Thoracic aorta (tissue), 2 donors: ENCODE measurements at regions not wholly inside any gene's neighbourhood (a gene's known extent, or its start where the extent isn't known, plus 50 kb on each side); places are given as distances from the start of the nearest gene placed in this dataset.
"Not testable (repeated sequence)": the region's sequence is repeated elsewhere in the genome, so short reads cannot be mapped to it uniquely, and the experiment has no call there.

ENCODE experiments used
- ATAC-seq: fragments of 150-250 bp; one replicate; pipeline ENCODE4 v1.8.0; 2017; ENCODE audit warnings: low read depth; ENCODE audit not compliant: insufficient number of reproducible peaks, low FRiP score
- DNase-seq: peaks from one replicate; pipeline ENCODE4 v3.0.0-alpha.2; 2020; ENCODE audit warnings: low spot score
- H3K27ac ChIP-seq, 2 donors: fragments of 200-600 bp; sonication (generic); 1 replicate in 1 of 2; 2 replicates in 1 of 2; pipeline ENCODE4 v1.5.1; 2016; ENCODE audit warnings: mild to moderate bottlenecking in 2 of 2, moderate library complexity in 2 of 2
- H3K27me3 ChIP-seq: fragments of 200-600 bp; sonication (generic); replicated peaks from 2 replicates; pipeline ENCODE4 v1.6.0; 2016; ENCODE audit warnings: mild to moderate bottlenecking; ENCODE audit not compliant: insufficient read depth
- H3K36me3 ChIP-seq: fragments of 200-600 bp; sonication (generic); one replicate; pipeline ENCODE4 v1.5.1; 2016
- H3K4me1 ChIP-seq, 2 donors: fragments of 200-600 bp; sonication (generic); 1 replicate in 1 of 2; 2 replicates in 1 of 2; pipeline versions ENCODE4 v1.5.1 to v1.6.0; 2016; ENCODE audit warnings: low read depth in 2 of 2, mild to moderate bottlenecking in 1 of 2; ENCODE audit not compliant: control insufficient read depth in 1 of 2
- H3K4me3 ChIP-seq: fragments of 200-600 bp; sonication (generic); 2 replicates; pipeline ENCODE4 v1.5.1; 2016; ENCODE audit warnings: mild to moderate bottlenecking
- H3K9me3 ChIP-seq: fragments of 200-600 bp; sonication (generic); 2 replicates; pipeline ENCODE4 v1.5.1; 2016
- TF ChIP-seq, protein P1 (sequence below): fragments of 200-600 bp; sonication (generic); IDR thresholded peaks from one replicate; pipeline ENCODE4 v1.5.1; 2019; ENCODE audit warnings: antibody characterized with exemption

DNA sequence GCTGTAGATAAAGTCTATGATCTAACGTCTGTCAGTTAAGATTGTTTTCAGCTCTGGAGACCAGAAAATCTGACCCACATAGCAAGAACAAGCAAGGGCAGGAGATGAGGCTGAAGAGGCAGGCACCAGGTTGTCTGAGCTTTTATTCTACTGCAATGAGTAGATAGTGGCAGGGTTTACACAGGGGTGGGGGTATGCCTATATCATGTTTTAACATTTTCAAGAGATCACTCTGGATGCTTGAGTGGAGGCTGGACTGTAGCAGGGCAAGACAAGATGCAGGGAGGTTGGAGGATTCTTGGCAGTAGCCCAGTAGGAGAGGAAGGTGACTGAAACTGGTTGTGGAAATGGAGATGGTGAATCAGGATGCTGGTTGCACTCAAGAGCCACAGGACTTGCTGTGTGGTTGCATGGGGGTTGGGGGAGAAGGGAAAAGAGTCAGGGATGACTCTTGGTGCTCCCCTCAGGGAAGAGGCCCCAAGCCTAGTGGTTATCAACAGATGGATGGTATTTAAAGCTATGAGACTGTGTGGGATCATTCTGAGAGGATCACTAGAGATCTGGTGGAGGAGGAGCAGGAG is 143.1 kb upstream of the KCNJ18 start:
- H3K4me3 ChIP-seq, result no peak overlapping the region

DNA sequence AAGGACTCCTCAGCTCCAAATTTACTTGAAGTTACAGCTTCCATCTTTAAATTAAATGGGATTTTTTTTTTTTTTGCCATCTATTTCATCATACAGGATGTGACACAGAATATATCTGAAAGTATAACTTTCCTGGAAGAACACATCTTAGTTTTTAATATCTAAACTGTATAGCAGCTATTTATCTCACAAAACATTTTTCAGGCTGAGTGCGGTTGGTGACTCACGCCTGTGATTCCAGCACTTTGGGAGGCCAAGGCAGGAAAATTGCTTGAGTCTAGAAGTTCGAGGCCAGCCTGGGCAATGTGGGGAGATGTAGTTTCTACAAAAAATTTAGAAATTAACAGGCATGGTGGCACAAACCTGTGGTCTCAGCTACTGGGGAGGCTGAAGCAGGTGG is 142.3 kb upstream of the KCNJ18 start:
- ATAC-seq, H3K27me3 ChIP-seq, H3K36me3 ChIP-seq, H3K27ac ChIP-seq, H3K9me3 ChIP-seq, DNase-seq: not testable (repeated sequence)
- H3K4me3 ChIP-seq, result peak overlapping the region; percentile 89
- peaks cover 16 to 20% of the 10 kb centered on the region in 2 donors for H3K4me1 ChIP-seq

More for the DNA sequence above, 143.1 kb upstream of the KCNJ18 start:
- DNase-seq, result no peak
- no peaks in the 10 kb centered on the region for H3K36me3 ChIP-seq
- TF ChIP-seq, protein P1, sequence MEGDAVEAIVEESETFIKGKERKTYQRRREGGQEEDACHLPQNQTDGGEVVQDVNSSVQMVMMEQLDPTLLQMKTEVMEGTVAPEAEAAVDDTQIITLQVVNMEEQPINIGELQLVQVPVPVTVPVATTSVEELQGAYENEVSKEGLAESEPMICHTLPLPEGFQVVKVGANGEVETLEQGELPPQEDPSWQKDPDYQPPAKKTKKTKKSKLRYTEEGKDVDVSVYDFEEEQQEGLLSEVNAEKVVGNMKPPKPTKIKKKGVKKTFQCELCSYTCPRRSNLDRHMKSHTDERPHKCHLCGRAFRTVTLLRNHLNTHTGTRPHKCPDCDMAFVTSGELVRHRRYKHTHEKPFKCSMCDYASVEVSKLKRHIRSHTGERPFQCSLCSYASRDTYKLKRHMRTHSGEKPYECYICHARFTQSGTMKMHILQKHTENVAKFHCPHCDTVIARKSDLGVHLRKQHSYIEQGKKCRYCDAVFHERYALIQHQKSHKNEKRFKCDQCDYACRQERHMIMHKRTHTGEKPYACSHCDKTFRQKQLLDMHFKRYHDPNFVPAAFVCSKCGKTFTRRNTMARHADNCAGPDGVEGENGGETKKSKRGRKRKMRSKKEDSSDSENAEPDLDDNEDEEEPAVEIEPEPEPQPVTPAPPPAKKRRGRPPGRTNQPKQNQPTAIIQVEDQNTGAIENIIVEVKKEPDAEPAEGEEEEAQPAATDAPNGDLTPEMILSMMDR, result no peak
- ATAC-seq, result no peak
- peaks cover 16 to 20% of the 10 kb centered on the region in 2 donors for H3K4me1 ChIP-seq
- H3K9me3 ChIP-seq, result peaks cover 3% of the 10 kb centered on the region
- no peaks in the 10 kb centered on the region for H3K27me3 ChIP-seq
- H3K27ac ChIP-seq, result no peak overlapping the region

DNA sequence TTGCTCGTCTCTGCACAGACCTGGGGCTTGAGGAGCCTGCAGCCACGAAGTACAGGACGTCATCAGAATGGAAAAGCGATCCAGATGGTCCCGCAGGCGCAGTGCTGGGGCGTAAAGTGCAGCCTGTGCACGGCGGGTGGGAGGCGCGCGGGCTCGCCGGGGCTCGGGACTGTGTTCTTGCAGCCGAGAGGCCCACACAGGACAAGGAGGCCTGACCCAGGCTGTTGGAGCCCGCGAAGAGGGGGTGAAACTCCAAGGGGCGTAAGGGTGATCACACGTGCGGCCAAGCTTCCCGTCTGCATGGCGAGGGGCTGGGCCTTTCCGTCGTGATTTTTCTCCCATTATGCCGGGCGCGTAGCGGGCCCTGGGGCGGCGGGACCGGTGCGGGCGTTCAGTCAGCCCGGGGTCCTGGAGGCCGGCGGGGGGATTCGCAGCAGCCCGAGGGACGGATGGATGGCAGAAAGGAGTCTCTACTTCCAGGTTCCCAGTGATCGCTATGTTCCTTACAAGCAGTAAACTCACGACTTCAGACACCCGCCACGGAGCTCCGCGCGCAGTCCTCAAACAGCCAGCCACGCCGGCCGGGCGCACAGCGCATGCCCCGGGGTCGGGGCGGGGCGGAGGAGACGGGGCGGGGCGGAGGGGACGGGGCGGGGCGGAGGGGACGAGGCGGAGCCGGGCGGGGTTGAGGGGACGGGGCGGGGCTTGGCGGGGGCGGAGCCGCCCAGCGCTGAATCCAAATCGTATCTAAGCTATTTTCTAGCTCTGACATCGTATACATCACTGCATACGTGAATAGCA is 141.0 kb upstream of the KCNJ18 start:
- DNase-seq (peak; percentile 26), ATAC-seq (peak; percentile 88)
- H3K36me3 ChIP-seq, result no peaks in the 10 kb centered on the region
- H3K27ac ChIP-seq, result peak overlapping the region; percentile 76 to 78
- H3K27me3 ChIP-seq, result no peaks in the 10 kb centered on the region
- H3K9me3 ChIP-seq, result peaks cover 3% of the 10 kb centered on the region
- peak overlapping the region; percentile 89 for H3K4me3 ChIP-seq
- peaks cover 16 to 20% of the 10 kb centered on the region in 2 donors for H3K4me1 ChIP-seq
- TF ChIP-seq, protein P1, result no peak

DNA sequence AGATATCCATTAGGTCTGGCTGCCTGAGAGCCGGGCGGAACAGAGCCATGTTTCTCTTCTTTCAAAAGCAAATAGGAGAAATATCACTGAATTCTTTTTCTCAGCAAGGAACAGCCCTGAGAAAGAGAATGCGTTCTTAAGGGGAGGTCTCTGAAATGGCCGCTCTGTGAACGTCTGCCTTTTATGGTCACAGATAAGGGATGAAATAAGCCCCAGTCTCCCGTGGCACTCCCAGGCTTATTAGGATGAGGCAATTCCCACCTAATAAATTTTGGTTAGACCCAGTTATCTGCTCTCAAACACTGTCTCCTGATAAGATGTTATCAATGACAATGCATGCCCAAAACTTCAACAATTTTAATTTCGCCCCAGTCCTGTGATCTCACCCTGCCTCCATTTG is 133.4 kb upstream of the KCNJ18 start:
- not testable (repeated sequence) for H3K9me3 ChIP-seq, ATAC-seq, H3K36me3 ChIP-seq, H3K4me3 ChIP-seq, DNase-seq, H3K4me1 ChIP-seq, H3K27me3 ChIP-seq, H3K27ac ChIP-seq

DNA sequence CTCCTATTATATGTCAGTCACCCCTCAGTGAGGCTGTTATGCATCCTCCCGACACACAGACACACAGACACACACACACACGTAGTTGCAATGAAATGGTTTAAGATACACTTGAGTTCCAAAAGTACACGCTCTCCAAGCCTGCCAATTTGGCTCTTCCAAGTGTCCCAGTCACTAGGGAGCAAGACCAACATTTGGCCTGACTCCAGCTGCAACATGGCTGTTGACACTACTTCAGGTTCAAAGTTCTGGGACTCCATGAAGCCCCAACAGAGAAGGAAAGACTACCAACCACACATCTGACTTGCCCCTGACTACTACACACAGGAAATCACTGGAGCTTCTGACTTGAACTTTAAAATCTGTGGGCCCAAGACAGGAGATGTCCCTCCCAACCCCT is 128.1 kb upstream of the KCNJ18 start:
- TF ChIP-seq, protein P1, result no peak
- Histone ChIP-seq H3K27me3 (no peaks in the 10 kb centered on the region), H3K4me1 (no peaks in the 10 kb centered on the region), H3K9me3 (no peaks in the 10 kb centered on the region), H3K36me3 (no peaks in the 10 kb centered on the region), H3K27ac (no peak overlapping the region), H3K4me3 (no peak overlapping the region)
- no peak for ATAC-seq
- DNase-seq, result no peak

DNA sequence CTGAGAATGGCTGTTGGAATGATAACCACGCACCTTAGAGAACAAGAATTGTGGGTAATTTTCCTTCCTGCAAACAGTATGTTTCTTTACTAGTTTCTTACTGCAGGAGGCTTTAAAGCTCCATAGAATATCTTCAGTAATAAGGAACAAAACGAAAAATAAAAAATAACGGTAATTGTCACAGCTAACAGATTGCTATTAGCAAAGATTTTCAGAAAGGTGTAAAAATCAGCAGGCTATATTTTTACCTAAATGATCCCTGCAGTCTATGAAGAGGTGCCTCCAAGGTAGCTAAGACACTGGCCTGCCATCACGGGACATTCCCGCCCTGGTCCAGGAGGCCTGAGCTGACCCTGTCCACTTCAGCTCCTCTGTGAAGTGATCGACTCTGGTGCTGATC is 127.6 kb upstream of the KCNJ18 start:
- DNase-seq, ATAC-seq, H3K27me3 ChIP-seq, H3K36me3 ChIP-seq, H3K4me3 ChIP-seq, H3K27ac ChIP-seq, H3K4me1 ChIP-seq, H3K9me3 ChIP-seq: not testable (repeated sequence)

DNA sequence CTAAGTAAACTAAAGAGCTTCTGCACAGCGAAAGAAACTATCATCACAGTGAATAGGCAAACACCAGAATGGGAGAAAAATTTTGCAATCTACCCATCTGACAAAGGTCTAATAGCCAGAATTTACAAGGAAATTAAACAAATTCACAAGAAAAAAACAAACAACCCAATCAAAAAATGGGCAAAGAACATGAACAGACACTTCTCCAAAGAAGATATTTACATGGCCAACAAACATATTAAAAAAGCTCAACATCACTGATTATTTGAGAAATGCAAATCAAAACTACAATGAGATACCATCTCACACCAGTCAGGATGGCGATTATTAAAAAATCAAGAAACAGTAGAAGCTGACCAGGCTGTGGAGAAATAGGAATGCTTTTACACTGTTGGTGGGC is 121.9 kb upstream of the KCNJ18 start:
- not testable (repeated sequence) for H3K36me3 ChIP-seq, DNase-seq, H3K4me3 ChIP-seq, H3K27ac ChIP-seq, ATAC-seq, H3K27me3 ChIP-seq, H3K9me3 ChIP-seq, H3K4me1 ChIP-seq

DNA sequence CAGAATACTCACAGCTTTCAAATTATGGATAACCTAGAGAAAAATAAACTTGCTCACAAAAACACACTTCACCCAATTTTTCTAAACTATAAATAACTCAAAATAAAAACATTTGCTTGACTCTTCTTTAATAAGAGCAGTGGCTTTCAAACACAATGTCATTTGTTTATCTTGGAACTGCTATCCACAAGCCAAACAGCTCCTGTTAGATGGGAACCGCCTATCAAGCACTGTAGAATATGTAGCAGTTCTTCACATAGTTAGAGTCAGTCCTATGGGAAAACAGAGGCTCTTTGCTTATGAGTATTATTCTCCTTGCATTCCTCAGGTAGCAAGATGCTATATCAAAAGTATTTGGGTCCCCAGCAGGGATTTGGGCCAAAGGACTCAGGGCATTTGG is 120.2 kb upstream of the KCNJ18 start:
- not testable (repeated sequence) for H3K4me3 ChIP-seq, DNase-seq, H3K9me3 ChIP-seq, H3K27ac ChIP-seq, H3K36me3 ChIP-seq, H3K4me1 ChIP-seq, ATAC-seq, H3K27me3 ChIP-seq

DNA sequence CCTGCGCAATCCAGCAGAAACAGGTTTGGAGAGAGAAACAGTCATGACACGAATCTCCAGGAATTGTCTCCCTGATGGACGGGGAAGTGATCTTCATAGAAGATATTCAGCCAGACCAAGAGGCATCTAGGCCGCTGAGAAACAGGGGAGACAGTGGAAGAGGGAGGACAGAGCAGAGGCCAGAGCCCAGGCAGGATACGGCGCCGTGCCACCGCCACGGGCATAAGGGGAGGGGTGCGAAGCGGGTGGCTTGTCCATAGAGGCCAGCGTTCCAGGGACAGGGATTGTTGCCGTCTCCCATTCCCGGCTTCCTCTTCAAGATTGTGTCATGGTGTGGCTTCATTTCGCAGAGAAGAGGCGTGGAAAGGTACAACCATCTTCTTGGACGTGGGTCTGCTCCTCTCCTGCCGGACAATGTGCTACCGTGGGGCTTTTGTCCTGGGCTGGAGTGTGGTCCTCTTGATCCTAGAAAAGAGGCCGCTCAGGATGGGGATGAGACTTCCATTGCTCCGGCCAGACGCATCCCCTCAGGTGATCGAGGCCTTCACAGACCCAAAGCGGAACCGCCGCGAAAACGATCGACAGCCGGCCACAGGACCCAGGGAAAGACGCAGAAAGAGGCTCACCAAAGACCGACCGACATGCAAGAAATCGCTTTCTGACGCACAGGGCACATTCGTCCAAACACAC is 118.9 kb upstream of the KCNJ18 start:
- not testable (repeated sequence) for DNase-seq, H3K27ac ChIP-seq, H3K4me1 ChIP-seq, ATAC-seq, H3K27me3 ChIP-seq, H3K9me3 ChIP-seq, H3K36me3 ChIP-seq
- H3K4me3 ChIP-seq, result peak overlapping the region; percentile 76
